GM20431 (cell line): ENCODE measurements at regions not wholly inside any gene's neighbourhood (a gene's known extent, or its start where the extent isn't known, plus 50 kb on each side); places are given as distances from the start of the nearest gene placed in this dataset.

Experiments
- in situ Hi-C: fragments of 300-500 bp; cut with MseI, MboI; formaldehyde crosslinking; loops from one replicate; pipeline ENCODE4 v1.15.0; 2020; ENCODE audit warnings: low sequenced_read_pairs; ENCODE audit not compliant: unreplicated experiment

- in situ Hi-C loops: no loop called here
Measured at GRCh38 chr11:95302211-95302610, 71.2 kb upstream of the SESN3 start.

GRCh38 chr11:95301474-95301873, 70.5 kb upstream of the SESN3 start:
- in situ Hi-C loops: no loop called here

- in situ Hi-C loops: no loop called here
Measured at GRCh38 chr11:95299078-95299679, 68.2 kb upstream of the SESN3 start.

- in situ Hi-C loops: no loop called here
Measured at GRCh38 chr11:95297680-95298452, 66.9 kb upstream of the SESN3 start.

GRCh38 chr11:95296621-95297025, 65.6 kb upstream of the SESN3 start:
- in situ Hi-C loops: no loop called here

- in situ Hi-C loops: no loop called here
Measured at GRCh38 chr11:95296165-95296564, 65.2 kb upstream of the SESN3 start.

- in situ Hi-C loops: no loop called here
Measured at GRCh38 chr11:95295382-95296149, 64.6 kb upstream of the SESN3 start.

- in situ Hi-C loops: no loop called here
Measured at GRCh38 chr11:95294701-95295100, 63.7 kb upstream of the SESN3 start.

GRCh38 chr11:95293116-95293515, 62.1 kb upstream of the SESN3 start:
- in situ Hi-C loops: no loop called here

GRCh38 chr11:95291946-95292345, 60.9 kb upstream of the SESN3 start:
- in situ Hi-C loops: no loop called here

GRCh38 chr11:95289378-95290101, 58.5 kb upstream of the SESN3 start:
- in situ Hi-C loops: no loop called here

GRCh38 chr11:95284057-95285052, 53.4 kb upstream of the SESN3 start:
- in situ Hi-C loops: no loop called here

GRCh38 chr11:95283650-95284049, 52.6 kb upstream of the SESN3 start:
- in situ Hi-C loops: no loop called here

GRCh38 chr11:95283146-95283545, 52.1 kb upstream of the SESN3 start:
- in situ Hi-C loops: no loop called here

- in situ Hi-C loops: no loop called here
Measured at GRCh38 chr11:95282291-95282751, 51.3 kb upstream of the SESN3 start.
